Mesenchymal stem cell (in vitro differentiated cells and primary cell): ENCODE measurements at regions not wholly inside any gene's neighbourhood (a gene's known extent, or its start where the extent isn't known, plus 50 kb on each side); places are given as distances from the start of the nearest gene placed in this dataset.

Experiments
- DNase-seq: peaks from one replicate; pipeline ENCODE4 v3.0.0-alpha.2; 2013
- H2AFZ ChIP-seq: one replicate; pipeline ENCODE4 v1.6.1; 2013; ENCODE audit warnings: low read depth, mild to moderate bottlenecking, control low read depth, inconsistent platforms, low read length, moderate library complexity
- H2AK5ac ChIP-seq: 2 replicates; pipeline ENCODE4 v1.6.1; 2013; ENCODE audit warnings: low read length, moderate library complexity, mild to moderate bottlenecking, inconsistent platforms; ENCODE audit not compliant: severe bottlenecking
- H2BK120ac ChIP-seq: one replicate; pipeline ENCODE4 v1.6.1; 2013; ENCODE audit warnings: low read depth, mild to moderate bottlenecking, inconsistent platforms, low read length, moderate library complexity
- H2BK12ac ChIP-seq, 2 experiments: one replicate each; pipeline ENCODE4 v1.6.1; 2013; ENCODE audit warnings: inconsistent platforms in 2 of 2, low read length in 2 of 2, mild to moderate bottlenecking in 2 of 2, moderate library complexity in 2 of 2, control low read depth in 1 of 2
- H2BK15ac ChIP-seq: one replicate; pipeline ENCODE4 v1.6.1; 2013; ENCODE audit warnings: mild to moderate bottlenecking, low read depth, inconsistent platforms; ENCODE audit not compliant: poor library complexity, severe bottlenecking
- H2BK5ac ChIP-seq: 2 replicates; pipeline ENCODE4 v1.6.1; 2013; ENCODE audit warnings: low read depth, mild to moderate bottlenecking, low read length, control low read depth, inconsistent platforms; ENCODE audit not compliant: poor library complexity, severe bottlenecking
- H3K14ac ChIP-seq, 2 experiments: one replicate each; pipeline ENCODE4 v1.6.1; 2013; ENCODE audit warnings: inconsistent platforms in 2 of 2, low read length in 2 of 2, control low read depth in 1 of 2, mild to moderate bottlenecking in 1 of 2, moderate library complexity in 1 of 2
- H3K18ac ChIP-seq, 2 experiments: one replicate each; pipeline ENCODE4 v1.6.1; 2013; ENCODE audit warnings: inconsistent platforms in 2 of 2, low read length in 2 of 2, control low read depth in 1 of 2, low read depth in 1 of 2, mild to moderate bottlenecking in 1 of 2
- H3K23ac ChIP-seq, 2 experiments: one replicate each; pipeline ENCODE4 v1.6.1; 2013; ENCODE audit warnings: inconsistent platforms in 2 of 2, low read length in 2 of 2, mild to moderate bottlenecking in 2 of 2, moderate library complexity in 2 of 2, control low read depth in 1 of 2
- H3K27ac ChIP-seq: 2 replicates; pipeline ENCODE4 v1.5.1; 2013; ENCODE audit warnings: mild to moderate bottlenecking, moderate library complexity, low read length, control low read depth, inconsistent platforms; ENCODE audit not compliant: poor library complexity, severe bottlenecking
- H3K27me3 ChIP-seq, 2 experiments: 2 replicates each; pipeline versions ENCODE4 v1.6.1 to v1.7.0; 2013; ENCODE audit warnings: low read length in 2 of 2, mild to moderate bottlenecking in 2 of 2, moderate library complexity in 2 of 2, control low read depth in 1 of 2, inconsistent platforms in 1 of 2; ENCODE audit not compliant: control insufficient read depth in 1 of 2, insufficient read depth in 1 of 2
- H3K36me3 ChIP-seq, 2 experiments: 2 replicates each; pipeline versions ENCODE4 v1.6.1 to v1.7.0; 2013; ENCODE audit warnings: low read length in 2 of 2, control low read depth in 1 of 2, inconsistent platforms in 1 of 2, low read depth in 1 of 2, mild to moderate bottlenecking in 1 of 2; ENCODE audit not compliant: insufficient read depth in 2 of 2, control insufficient read depth in 1 of 2
- H3K4ac ChIP-seq, 2 experiments: one replicate each; pipeline ENCODE4 v1.6.1; 2013; ENCODE audit warnings: inconsistent platforms in 2 of 2, low read length in 2 of 2, mild to moderate bottlenecking in 2 of 2, moderate library complexity in 2 of 2, control low read depth in 1 of 2, low read depth in 1 of 2
- H3K4me1 ChIP-seq: 2 replicates; pipeline ENCODE4 v1.6.1; 2013; ENCODE audit warnings: low read depth, low read length, control low read depth; ENCODE audit not compliant: control insufficient read depth, insufficient read depth
- H3K4me2 ChIP-seq: 2 replicates; pipeline ENCODE4 v1.6.1; 2013; ENCODE audit warnings: low read length, mild to moderate bottlenecking, inconsistent platforms; ENCODE audit not compliant: poor library complexity, severe bottlenecking
- H3K4me3 ChIP-seq, 2 experiments: 2 replicates each; pipeline versions ENCODE4 v1.5.1 to v1.7.0; 2013; ENCODE audit warnings: low read length in 2 of 2, mild to moderate bottlenecking in 2 of 2, control low read depth in 1 of 2, low read depth in 1 of 2; ENCODE audit not compliant: insufficient read depth in 1 of 2
- H3K79me1 ChIP-seq: replicated peaks from 2 replicates; pipeline ENCODE4 v1.6.1; 2013; ENCODE audit warnings: mild to moderate bottlenecking, control low read depth, low read length, inconsistent platforms; ENCODE audit not compliant: poor library complexity, severe bottlenecking
- H3K9ac ChIP-seq: 2 replicates; pipeline ENCODE4 v1.7.0; 2013; ENCODE audit warnings: mild to moderate bottlenecking, low read length, moderate library complexity
- H3K9me3 ChIP-seq: 2 replicates; pipeline ENCODE4 v1.7.0; 2013; ENCODE audit warnings: mild to moderate bottlenecking, low read length; ENCODE audit not compliant: control insufficient read depth
- H4K8ac ChIP-seq: one replicate; pipeline ENCODE4 v1.6.1; 2013; ENCODE audit warnings: inconsistent platforms, mild to moderate bottlenecking, low read length, moderate library complexity
- H4K91ac ChIP-seq: one replicate; pipeline ENCODE4 v1.6.1; 2013; ENCODE audit warnings: mild to moderate bottlenecking, low read length, inconsistent platforms
- WGBS: methylation state at CpG from one replicate; pipeline ENCODE4 v1.1.7; 2013; ENCODE audit warnings: mixed read lengths; 5-methylcytosine and 5-hydroxymethylcytosine counted together

DNA sequence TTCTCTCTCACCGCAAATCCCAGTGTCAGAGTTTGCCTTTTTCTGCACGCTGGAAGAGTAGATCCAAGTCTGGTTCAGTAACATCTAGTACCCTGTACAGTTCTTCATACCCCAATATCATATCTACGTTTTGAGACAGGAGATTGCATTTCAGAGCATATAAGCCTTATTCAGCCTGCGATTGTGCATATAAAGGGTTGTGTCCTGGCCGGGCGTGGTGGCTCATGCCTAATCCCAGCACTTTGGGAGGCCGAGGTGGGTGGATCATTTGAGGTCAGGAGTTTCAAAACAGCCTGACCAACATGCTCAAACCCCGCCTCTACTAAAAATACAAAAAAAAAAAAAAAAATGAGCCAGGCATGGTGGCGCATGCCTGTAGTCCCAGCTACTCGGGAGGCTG, 104.9 kb downstream of the MTNR1B start:
- H3K27me3 ChIP-seq: no peaks in the 10 kb centered on the region
- no peak overlapping the region for H3K9ac ChIP-seq
- no peak overlapping the region for H3K18ac ChIP-seq
- no peak overlapping the region for H3K23ac ChIP-seq
- no peak overlapping the region for H4K8ac ChIP-seq
- H3K9me3 ChIP-seq: no peaks in the 10 kb centered on the region
- H2AK5ac ChIP-seq: no peak overlapping the region
- H3K14ac ChIP-seq: no peak overlapping the region
- no peak overlapping the region for H3K27ac ChIP-seq
- no peak overlapping the region for H3K4me3 ChIP-seq
- no peak overlapping the region for H2BK120ac ChIP-seq
- 92% methylated on average over 6 of the region's 10 CpGs for WGBS
- DNase-seq: no peak
- no peaks in the 10 kb centered on the region for H3K79me1 ChIP-seq
- H4K91ac ChIP-seq: no peak overlapping the region
- H3K4ac ChIP-seq: no peak overlapping the region
- no peak overlapping the region for H2BK12ac ChIP-seq
- H2AFZ ChIP-seq: no peak overlapping the region
- H3K4me1 ChIP-seq: no peaks in the 10 kb centered on the region
- H3K36me3 ChIP-seq: no peaks in the 10 kb centered on the region
- no peak overlapping the region for H2BK15ac ChIP-seq
- H2BK5ac ChIP-seq: no peak overlapping the region
- H3K4me2 ChIP-seq: no peak overlapping the region

DNA sequence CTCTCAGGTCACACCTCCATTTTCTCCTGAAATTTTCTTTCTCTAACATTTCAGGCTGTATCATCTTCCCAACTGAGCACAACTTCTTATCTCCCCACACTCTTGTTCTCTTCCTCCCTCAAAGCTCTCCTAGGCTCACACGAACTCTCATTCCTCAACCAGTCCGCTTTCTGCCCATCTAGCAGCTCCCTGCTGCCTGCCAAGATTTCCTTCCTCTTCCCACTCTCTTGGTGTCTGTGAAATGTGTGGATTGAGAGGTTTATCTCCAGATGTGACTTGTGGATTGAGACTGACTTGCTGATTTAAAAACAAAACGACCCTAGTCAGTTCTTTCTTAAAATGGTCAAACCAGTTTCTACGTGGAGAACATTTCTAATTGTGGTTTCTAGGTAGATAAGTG, 106.3 kb downstream of the MTNR1B start:
- H2AK5ac ChIP-seq: no peak overlapping the region
- no peak overlapping the region for H2AFZ ChIP-seq
- H3K14ac ChIP-seq: no peak overlapping the region
- H3K4me3 ChIP-seq: no peak overlapping the region
- no peak for DNase-seq
- no peak overlapping the region for H3K27ac ChIP-seq
- no peak overlapping the region for H3K9ac ChIP-seq
- no peak overlapping the region for H2BK15ac ChIP-seq
- H2BK120ac ChIP-seq: no peak overlapping the region
- H3K4me1 ChIP-seq: no peaks in the 10 kb centered on the region
- no peaks in the 10 kb centered on the region for H3K9me3 ChIP-seq
- no peak overlapping the region for H4K8ac ChIP-seq
- no peaks in the 10 kb centered on the region for H3K36me3 ChIP-seq
- no peak overlapping the region for H3K23ac ChIP-seq
- no peak overlapping the region for H3K18ac ChIP-seq
- H3K27me3 ChIP-seq: no peaks in the 10 kb centered on the region
- no peaks in the 10 kb centered on the region for H3K79me1 ChIP-seq
- H2BK5ac ChIP-seq: no peak overlapping the region
- 80% methylated on average over 2 of the region's 4 CpGs for WGBS
- H4K91ac ChIP-seq: no peak overlapping the region
- no peak overlapping the region for H3K4me2 ChIP-seq
- H3K4ac ChIP-seq: no peak overlapping the region
- H2BK12ac ChIP-seq: no peak overlapping the region

DNA sequence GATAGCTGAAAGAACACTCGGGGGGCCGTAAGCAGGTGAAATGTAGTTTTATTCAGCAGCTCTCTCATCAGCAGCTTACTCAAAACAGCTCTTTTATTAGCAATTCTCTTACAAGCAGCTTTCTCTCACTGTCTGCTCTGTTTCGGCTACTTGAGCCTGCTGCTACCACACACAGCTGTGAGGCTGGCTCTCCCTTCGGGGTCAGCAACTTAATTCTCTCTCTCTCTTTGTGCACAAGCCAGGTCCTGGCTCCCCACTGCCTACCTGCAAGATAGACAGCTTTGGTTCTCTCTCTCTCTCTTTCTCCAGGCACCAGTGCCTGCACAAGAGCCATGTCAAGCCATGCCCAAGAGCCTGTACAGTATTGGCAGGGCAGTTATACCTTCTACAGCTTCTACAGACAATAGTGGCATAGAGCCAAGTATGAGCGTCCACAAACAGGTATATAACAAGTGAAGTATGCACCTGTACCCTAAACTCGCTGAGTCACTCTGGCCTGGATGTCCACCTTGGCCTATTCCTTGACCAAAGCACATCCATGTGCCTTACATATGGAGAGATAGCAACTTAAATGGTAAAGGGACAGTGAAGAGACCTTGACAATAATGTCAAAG, 110.8 kb downstream of the MTNR1B start:
- Histone ChIP-seq H4K91ac (peak overlapping the region; percentile 32), H3K4ac (no peak overlapping the region), H3K27me3 (no peaks in the 10 kb centered on the region), H3K4me1 (no peaks in the 10 kb centered on the region), H3K36me3 (no peaks in the 10 kb centered on the region), H2BK120ac (no peak overlapping the region), H3K27ac (no peak overlapping the region), H2BK15ac (no peak overlapping the region), H3K9ac (no peak overlapping the region), H3K4me3 (no peak overlapping the region), H3K23ac (no peak overlapping the region), H3K9me3 (no peaks in the 10 kb centered on the region), H3K79me1 (no peaks in the 10 kb centered on the region), H3K18ac (no peak overlapping the region), H2BK5ac (no peak overlapping the region), H2AFZ (no peak overlapping the region), H2AK5ac (no peak overlapping the region), H4K8ac (no peak overlapping the region), H2BK12ac (no peak overlapping the region), H3K4me2 (no peak overlapping the region), H3K14ac (no peak overlapping the region)
- no peak for DNase-seq
- 93% methylated on average over 6 of the region's 6 CpGs for WGBS

DNA sequence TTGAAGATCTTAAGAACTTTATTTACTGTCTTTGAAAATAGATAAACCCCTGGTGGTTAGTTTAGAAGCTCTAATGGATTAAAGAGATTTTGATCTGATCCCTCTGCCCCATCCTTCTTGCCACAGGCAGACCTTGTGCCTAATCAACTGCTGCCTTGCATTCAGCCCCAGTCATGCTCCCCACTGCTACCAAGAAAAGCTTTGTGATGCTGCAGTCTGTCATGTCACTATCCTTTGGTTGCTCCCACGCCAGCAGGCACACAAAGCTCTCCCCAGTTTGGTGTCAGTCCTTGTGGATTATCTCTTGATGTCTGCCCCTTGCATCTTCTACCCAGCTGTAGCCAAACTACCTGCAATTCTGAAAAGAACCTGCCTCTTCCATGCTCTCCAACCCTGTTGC, 112.2 kb downstream of the MTNR1B start:
- no peak overlapping the region for H2BK12ac ChIP-seq
- H3K4me2 ChIP-seq: no peak overlapping the region
- no peak overlapping the region for H4K91ac ChIP-seq
- H2AK5ac ChIP-seq: no peak overlapping the region
- H3K79me1 ChIP-seq: no peaks in the 10 kb centered on the region
- no peak overlapping the region for H3K14ac ChIP-seq
- no peak overlapping the region for H2BK5ac ChIP-seq
- no peaks in the 10 kb centered on the region for H3K27me3 ChIP-seq
- no peak overlapping the region for H3K4me3 ChIP-seq
- no peak overlapping the region for H3K9ac ChIP-seq
- WGBS: 41% methylated on average over 1 of the region's 1 CpG
- no peak overlapping the region for H3K18ac ChIP-seq
- no peaks in the 10 kb centered on the region for H3K4me1 ChIP-seq
- no peaks in the 10 kb centered on the region for H3K9me3 ChIP-seq
- H4K8ac ChIP-seq: no peak overlapping the region
- H3K4ac ChIP-seq: no peak overlapping the region
- no peak overlapping the region for H2BK120ac ChIP-seq
- no peaks in the 10 kb centered on the region for H3K36me3 ChIP-seq
- H2AFZ ChIP-seq: no peak overlapping the region
- no peak overlapping the region for H2BK15ac ChIP-seq
- no peak overlapping the region for H3K27ac ChIP-seq
- DNase-seq: no peak
- no peak overlapping the region for H3K23ac ChIP-seq
